Nephron progenitor cell (in vitro differentiated cells): ENCODE measurements at regions not wholly inside any gene's neighbourhood (a gene's known extent, or its start where the extent isn't known, plus 50 kb on each side); places are given as distances from the start of the nearest gene placed in this dataset.

Experiments
- DNase-seq: peaks from one replicate; pipeline ENCODE4 v3.0.0; 2021
- H3K27ac Mint-ChIP-seq: 2 replicates; pipeline ENCODE4 v1.8.0; 2021; ENCODE audit warnings: mild to moderate bottlenecking, moderate library complexity, mixed read lengths
- H3K27me3 Mint-ChIP-seq: 2 replicates; pipeline ENCODE4 v1.8.0; 2021; ENCODE audit warnings: mild to moderate bottlenecking, low read depth, mixed read lengths; ENCODE audit not compliant: poor library complexity
- H3K36me3 Mint-ChIP-seq: 2 replicates; pipeline ENCODE4 v1.8.0; 2021; ENCODE audit warnings: low read depth, mixed read lengths
- H3K4me1 Mint-ChIP-seq: 2 replicates; pipeline ENCODE4 v1.8.0; 2021; ENCODE audit warnings: mixed read lengths
- H3K4me3 Mint-ChIP-seq: 2 replicates; pipeline ENCODE4 v1.8.0; 2021; ENCODE audit warnings: mild to moderate bottlenecking, moderate library complexity, mixed read lengths
- H3K9me3 Mint-ChIP-seq: 2 replicates; pipeline ENCODE4 v1.8.0; 2021; ENCODE audit warnings: mild to moderate bottlenecking, moderate library complexity, mixed read lengths
- TF ChIP-seq, protein P1 (sequence below): fragments of 200-600 bp; sonication (generic); IDR thresholded peaks from 2 replicates; pipeline ENCODE4 v1.5.0; 2021; ENCODE audit warnings: antibody characterized with exemption

DNA sequence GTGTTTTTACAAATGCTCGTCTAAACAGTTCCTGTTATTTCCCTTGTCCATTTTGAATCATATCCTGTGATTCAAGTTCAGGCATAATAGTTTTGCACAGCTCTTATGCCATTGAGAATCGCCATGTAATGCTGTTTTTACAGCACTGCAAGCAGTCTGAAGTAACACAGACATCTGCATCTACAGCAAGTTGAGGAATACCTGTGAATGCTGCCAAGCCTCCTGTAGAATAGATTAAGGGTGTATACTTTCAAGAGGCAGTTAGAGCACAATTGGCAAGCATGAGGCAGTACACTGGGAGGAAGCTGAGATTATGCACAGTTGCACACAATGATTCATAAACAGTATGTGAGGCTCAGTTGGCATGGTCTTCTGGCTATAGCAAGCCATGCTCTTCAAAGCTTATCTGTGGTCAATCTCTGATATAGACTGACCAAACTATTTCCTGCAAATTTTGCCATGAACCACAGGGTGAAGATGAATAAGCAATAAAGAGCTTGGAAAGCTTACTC, 121.9 kb upstream of the AKR1E2 start:
- DNase-seq: no peak
- Mint-ChIP-seq H3K27me3 (no peaks in the 10 kb centered on the region), H3K9me3 (no peaks in the 10 kb centered on the region), H3K36me3 (no peaks in the 10 kb centered on the region), H3K4me3 (no peak overlapping the region), H3K27ac (no peak overlapping the region), H3K4me1 (peaks cover 36% of the 10 kb centered on the region)
- TF ChIP-seq, protein P1, sequence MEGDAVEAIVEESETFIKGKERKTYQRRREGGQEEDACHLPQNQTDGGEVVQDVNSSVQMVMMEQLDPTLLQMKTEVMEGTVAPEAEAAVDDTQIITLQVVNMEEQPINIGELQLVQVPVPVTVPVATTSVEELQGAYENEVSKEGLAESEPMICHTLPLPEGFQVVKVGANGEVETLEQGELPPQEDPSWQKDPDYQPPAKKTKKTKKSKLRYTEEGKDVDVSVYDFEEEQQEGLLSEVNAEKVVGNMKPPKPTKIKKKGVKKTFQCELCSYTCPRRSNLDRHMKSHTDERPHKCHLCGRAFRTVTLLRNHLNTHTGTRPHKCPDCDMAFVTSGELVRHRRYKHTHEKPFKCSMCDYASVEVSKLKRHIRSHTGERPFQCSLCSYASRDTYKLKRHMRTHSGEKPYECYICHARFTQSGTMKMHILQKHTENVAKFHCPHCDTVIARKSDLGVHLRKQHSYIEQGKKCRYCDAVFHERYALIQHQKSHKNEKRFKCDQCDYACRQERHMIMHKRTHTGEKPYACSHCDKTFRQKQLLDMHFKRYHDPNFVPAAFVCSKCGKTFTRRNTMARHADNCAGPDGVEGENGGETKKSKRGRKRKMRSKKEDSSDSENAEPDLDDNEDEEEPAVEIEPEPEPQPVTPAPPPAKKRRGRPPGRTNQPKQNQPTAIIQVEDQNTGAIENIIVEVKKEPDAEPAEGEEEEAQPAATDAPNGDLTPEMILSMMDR: no peak

GRCh38 chr10:4701016-4701415, 125.0 kb upstream of the AKR1E2 start:
- Mint-ChIP-seq H3K27ac (no peak overlapping the region), H3K27me3 (no peaks in the 10 kb centered on the region), H3K9me3 (no peaks in the 10 kb centered on the region), H3K4me1 (peaks cover 20% of the 10 kb centered on the region), H3K4me3 (no peak overlapping the region), H3K36me3 (no peaks in the 10 kb centered on the region)
- no peak for DNase-seq
- TF ChIP-seq, protein P1: no peak

- H3K36me3 Mint-ChIP-seq: no peaks in the 10 kb centered on the region
- H3K4me3 Mint-ChIP-seq: no peak overlapping the region
- no peaks in the 10 kb centered on the region for H3K9me3 Mint-ChIP-seq
- H3K27me3 Mint-ChIP-seq: no peaks in the 10 kb centered on the region
- peaks cover 20% of the 10 kb centered on the region for H3K4me1 Mint-ChIP-seq
- DNase-seq: no peak
- no peak overlapping the region for H3K27ac Mint-ChIP-seq
- TF ChIP-seq, protein P1: no peak
Observed at GRCh38 chr10:4699950-4700730, 125.9 kb upstream of the AKR1E2 start.

- Mint-ChIP-seq H3K27ac (no peak overlapping the region), H3K4me1 (peaks cover 11% of the 10 kb centered on the region), H3K4me3 (no peak overlapping the region), H3K9me3 (peaks cover 3% of the 10 kb centered on the region), H3K36me3 (no peaks in the 10 kb centered on the region), H3K27me3 (no peaks in the 10 kb centered on the region)
- TF ChIP-seq, protein P1: no peak
- no peak for DNase-seq
Observed at GRCh38 chr10:4698075-4698474, 127.9 kb upstream of the AKR1E2 start.

GRCh38 chr10:4696186-4696585, 129.8 kb upstream of the AKR1E2 start:
- no peak overlapping the region for H3K4me3 Mint-ChIP-seq
- H3K27me3 Mint-ChIP-seq: no peaks in the 10 kb centered on the region
- peaks cover 3% of the 10 kb centered on the region for H3K9me3 Mint-ChIP-seq
- DNase-seq: no peak
- TF ChIP-seq, protein P1: no peak
- H3K27ac Mint-ChIP-seq: no peak overlapping the region
- no peaks in the 10 kb centered on the region for H3K36me3 Mint-ChIP-seq
- H3K4me1 Mint-ChIP-seq: peaks cover 14% of the 10 kb centered on the region

DNA sequence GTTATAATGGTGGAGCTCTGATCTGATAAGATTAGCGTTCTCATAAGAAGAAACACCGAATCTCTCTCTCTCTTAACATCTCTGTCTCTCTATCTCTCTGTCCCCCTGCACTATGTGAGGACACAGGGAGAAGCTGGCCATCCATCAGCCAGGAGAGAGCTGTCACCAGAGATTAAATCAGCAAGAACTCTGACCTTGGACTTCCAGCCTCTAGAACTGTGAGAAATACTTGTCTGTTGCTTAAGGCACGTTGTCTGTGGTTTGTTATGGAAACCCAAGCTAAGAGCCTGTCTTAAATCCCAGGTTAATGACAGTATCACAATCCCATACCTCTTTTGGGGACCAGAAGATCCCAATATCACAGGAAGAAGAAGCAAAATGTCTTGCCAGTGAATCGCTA, 132.0 kb upstream of the AKR1E2 start:
- no peak overlapping the region for H3K27ac Mint-ChIP-seq

More for the DNA sequence above, 132.0 kb upstream of the AKR1E2 start:
- Mint-ChIP-seq H3K36me3 (no peaks in the 10 kb centered on the region), H3K9me3 (peaks cover 7% of the 10 kb centered on the region), H3K4me3 (no peak overlapping the region), H3K4me1 (peaks cover 5% of the 10 kb centered on the region), H3K27me3 (no peaks in the 10 kb centered on the region)
- TF ChIP-seq, protein P1: no peak
- DNase-seq: no peak
